AG09319 (cell line): ENCODE measurements at regions not wholly inside any gene's neighbourhood (a gene's known extent, or its start where the extent isn't known, plus 50 kb on each side); places are given as distances from the start of the nearest gene placed in this dataset.

Source experiments
- DNase-seq: peaks from one replicate; pipeline ENCODE4 v3.0.0-alpha.2; 2010; ENCODE audit warnings: low read depth; ENCODE audit errors: extremely low read depth
- TF ChIP-seq, protein P1 (sequence below): IDR thresholded peaks from 2 replicates; pipeline ENCODE4 v1.5.1; 2011; ENCODE audit warnings: low read depth, mild to moderate bottlenecking, inconsistent platforms, low read length, moderate library complexity

DNA sequence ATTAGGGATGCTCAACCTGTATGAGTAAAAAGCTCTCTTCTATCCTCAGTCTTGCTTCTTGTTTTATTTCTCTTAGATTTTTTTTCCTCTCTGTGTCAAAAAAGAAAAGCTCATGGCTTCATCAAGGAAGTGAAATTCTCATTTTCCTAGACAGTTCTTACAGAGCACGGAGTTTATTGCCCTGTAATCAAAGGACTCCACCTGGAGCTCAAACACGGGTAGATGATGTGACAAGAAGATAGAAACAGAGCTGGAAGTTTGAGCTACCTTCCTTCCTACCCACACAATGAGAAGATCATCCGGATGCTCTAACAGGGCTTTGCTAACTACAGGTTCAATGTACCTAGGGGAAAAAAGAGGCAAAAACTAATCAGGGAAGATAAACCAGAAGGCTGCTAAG, 564.8 kb downstream of the MED13L start:
- DNase-seq, result no peak
- TF ChIP-seq, protein P1, sequence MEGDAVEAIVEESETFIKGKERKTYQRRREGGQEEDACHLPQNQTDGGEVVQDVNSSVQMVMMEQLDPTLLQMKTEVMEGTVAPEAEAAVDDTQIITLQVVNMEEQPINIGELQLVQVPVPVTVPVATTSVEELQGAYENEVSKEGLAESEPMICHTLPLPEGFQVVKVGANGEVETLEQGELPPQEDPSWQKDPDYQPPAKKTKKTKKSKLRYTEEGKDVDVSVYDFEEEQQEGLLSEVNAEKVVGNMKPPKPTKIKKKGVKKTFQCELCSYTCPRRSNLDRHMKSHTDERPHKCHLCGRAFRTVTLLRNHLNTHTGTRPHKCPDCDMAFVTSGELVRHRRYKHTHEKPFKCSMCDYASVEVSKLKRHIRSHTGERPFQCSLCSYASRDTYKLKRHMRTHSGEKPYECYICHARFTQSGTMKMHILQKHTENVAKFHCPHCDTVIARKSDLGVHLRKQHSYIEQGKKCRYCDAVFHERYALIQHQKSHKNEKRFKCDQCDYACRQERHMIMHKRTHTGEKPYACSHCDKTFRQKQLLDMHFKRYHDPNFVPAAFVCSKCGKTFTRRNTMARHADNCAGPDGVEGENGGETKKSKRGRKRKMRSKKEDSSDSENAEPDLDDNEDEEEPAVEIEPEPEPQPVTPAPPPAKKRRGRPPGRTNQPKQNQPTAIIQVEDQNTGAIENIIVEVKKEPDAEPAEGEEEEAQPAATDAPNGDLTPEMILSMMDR, result no peak

DNA sequence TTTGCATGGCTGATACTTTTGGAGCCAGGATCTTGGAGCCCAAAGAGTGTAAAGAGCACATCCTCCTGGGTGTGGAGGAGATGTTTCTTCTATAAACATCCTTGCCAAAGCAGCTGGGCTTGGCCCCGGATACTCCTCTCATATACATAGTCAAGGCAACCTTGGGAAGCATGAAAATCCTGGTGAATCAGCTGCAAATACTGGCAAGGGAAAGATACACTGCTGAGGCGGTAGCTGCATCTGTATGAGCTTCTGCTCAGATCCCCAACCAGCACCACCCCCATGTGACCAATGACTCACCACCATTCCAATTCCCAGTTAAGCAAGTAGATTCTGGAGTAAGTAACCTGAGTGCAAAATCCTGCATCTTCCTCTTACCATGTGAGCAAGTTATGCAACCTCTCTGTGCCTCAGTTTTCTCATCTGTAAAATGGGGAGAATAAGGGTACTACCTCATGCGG, 567.4 kb downstream of the MED13L start:
- TF ChIP-seq, protein P1, result no peak
- DNase-seq, result peak; percentile 67

DNA sequence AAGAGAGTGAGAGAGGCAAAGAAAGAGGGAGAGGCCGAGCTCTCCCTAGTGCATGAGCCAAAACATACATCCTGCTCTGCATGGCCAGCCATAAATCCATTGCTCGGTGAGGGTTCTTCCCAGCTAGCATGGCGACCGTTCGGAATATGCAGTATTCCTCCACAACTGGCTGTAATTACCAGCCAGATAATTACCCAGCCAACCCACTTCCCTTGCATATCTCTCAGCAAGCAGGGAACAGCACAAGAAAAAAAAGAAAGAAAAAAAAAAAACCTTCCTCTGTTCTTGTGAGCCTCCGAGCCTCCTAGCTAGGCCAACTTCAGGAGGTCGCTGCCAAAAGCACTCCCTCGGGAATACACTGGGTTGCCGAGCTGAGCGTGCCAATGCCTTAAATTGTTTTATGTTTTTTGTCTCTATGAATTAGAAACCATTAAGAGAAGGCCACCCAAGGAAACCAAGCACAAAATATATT, 567.9 kb downstream of the MED13L start:
- peak; percentile 25 for DNase-seq
- TF ChIP-seq, protein P1, result no peak

DNA sequence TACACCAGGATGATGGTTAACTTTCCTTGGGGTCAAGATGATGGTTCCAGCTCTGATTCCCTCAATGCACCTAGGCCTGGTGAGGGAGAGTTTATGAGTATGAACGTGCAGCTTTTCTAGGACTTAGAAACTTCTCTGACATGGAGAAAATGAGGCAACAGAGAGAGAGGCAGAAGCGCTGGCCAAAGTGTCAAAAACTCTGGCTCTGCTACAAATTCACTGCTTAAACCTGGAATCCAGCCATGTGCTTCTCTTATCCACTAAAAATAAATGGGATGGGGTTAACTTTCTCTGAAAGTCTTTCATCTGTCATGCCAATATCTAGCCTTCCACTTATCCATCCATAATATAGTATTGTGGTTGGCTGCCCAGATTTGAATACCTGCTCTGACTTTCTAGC, 568.7 kb downstream of the MED13L start:
- TF ChIP-seq, protein P1, result no peak
- DNase-seq, result no peak

DNA sequence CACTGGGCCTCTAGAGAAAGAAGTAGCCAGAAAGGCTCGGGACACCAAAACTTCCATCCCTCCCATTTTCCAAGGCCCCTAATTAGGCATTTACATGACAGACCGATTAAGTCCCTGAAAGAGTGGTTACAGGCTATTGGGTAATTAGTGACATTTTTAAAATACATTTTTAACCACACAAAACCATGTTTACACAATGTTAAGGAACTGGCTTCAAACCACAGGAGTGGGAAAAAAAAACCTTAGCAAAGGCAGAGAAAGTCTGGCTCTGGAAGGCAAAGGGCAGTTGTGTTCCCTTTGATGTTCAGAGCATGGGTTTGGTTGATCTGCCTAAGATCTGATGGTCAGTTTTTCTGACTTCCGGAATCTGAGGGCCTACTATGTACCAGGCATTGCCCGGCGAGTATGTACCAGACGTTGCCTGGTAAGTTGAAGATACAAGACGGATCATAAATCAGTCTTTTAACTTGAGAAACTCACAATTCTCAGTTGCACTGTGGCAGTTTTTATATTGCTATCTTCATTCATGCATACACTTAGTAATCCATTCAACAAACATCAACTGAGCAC, 576.5 kb downstream of the MED13L start:
- DNase-seq, result peak; percentile 14
- TF ChIP-seq, protein P1, result no peak

DNA sequence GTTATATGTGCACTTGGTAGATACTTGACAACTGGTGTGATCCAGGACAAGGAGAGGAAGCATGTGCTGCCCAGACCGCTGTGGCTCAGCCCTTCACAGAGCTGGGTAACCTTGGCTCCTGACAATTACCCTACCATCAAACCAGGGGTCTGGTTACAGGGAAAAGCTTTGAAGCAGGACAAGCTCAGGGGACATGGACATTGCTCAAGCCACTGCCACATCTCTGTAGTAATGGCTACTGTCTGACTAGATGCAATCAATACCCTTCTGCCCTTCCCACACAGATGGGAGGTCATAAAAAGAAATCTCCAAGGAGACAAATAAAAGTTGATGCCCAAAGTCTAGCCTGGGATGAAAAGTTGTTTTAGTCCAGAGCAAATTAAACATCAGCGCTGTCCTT, 577.4 kb downstream of the MED13L start:
- TF ChIP-seq, protein P1, result no peak
- DNase-seq, result no peak

DNA sequence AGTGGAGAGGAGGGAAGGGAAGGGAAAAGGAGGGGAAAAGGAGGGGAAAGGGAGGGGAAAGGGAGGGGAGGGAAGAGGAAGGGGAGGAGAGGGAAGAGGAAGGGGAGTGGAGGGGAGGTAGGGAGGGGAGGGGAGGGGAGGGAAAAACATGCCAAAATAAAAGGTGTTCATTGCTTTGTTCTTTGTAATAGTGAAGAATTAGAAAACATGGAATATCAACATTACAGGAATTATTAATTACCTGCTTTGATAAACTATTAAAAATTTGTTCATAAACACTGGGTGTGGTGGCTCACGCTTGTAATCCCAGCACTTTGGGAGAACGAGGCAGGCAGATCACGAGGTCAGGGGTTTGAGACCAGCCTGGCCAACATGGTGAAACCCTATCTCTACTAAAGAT, 579.2 kb downstream of the MED13L start:
- TF ChIP-seq, protein P1, result no peak
- no peak for DNase-seq
